ENCODE measurements at regions not wholly inside any gene's neighbourhood (a gene's known extent, or its start where the extent isn't known, plus 50 kb on each side); places are given as distances from the start of the nearest gene placed in this dataset.

- Histone ChIP-seq H4K5ac (ENCODE audit: insufficient read length, low read depth, low read length) (no peak overlapping the region), H3K27me3 (ENCODE audit: insufficient read depth, low read length) (no peaks in the 10 kb centered on the region), H2BK20ac (ENCODE audit: low read depth, low read length, poor library complexity, severe bottlenecking) (no peak overlapping the region), H3K18ac (ENCODE audit: insufficient read length, low read depth, low read length) (no peak overlapping the region), H2AK5ac (ENCODE audit: insufficient read length, low read length) (no peak overlapping the region), H3K79me1 (ENCODE audit: insufficient read depth, low read depth, low read length, poor library complexity, severe bottlenecking) (no peaks in the 10 kb centered on the region), H3K4me2 (ENCODE audit: insufficient read depth, insufficient read length, low read length) (no peak overlapping the region), H2BK5ac (ENCODE audit: insufficient read length, low read length) (no peak overlapping the region), H3K4ac (ENCODE audit: low read depth, low read length) (no peak overlapping the region), H3K9ac (ENCODE audit: extremely low read depth, insufficient read length, low read length) (no peak overlapping the region), H4K8ac (replicated peaks; ENCODE audit: insufficient read length, low read depth, low read length) (no peak overlapping the region), H3K4me1 (ENCODE audit: insufficient read depth, low read length) (0 out of 2 replicates have a peak, but pooled peaks cover 2% of the 10 kb centered on the region), H2BK12ac (ENCODE audit: insufficient read length, low read depth, low read length) (no peak overlapping the region), H3K9me3 (ENCODE audit: control insufficient read depth, low read depth, low read length) (peaks cover 16% of the 10 kb centered on the region), H3K23ac (ENCODE audit: insufficient read length, low read depth, low read length) (no peak overlapping the region), H4K20me1 (ENCODE audit: control insufficient read depth, insufficient read depth, insufficient read length) (no peaks in the 10 kb centered on the region), H3K56ac (ENCODE audit: insufficient read length, low read depth, low read length) (no peak overlapping the region), H4K91ac (ENCODE audit: insufficient read length, low read depth, low read length) (no peak overlapping the region), H3K23me2 (ENCODE audit: insufficient read length, low read depth, low read length, poor library complexity, severe bottlenecking) (peaks cover 5% of the 10 kb centered on the region), H3K14ac (ENCODE audit: insufficient read depth, low read length) (no peak overlapping the region), H3K79me2 (ENCODE audit: insufficient read depth, low read length) (no peaks in the 10 kb centered on the region), H2BK120ac (ENCODE audit: low read depth, low read length, poor library complexity, severe bottlenecking) (no peak overlapping the region), H3K27ac (ENCODE audit: insufficient read length, low read depth, low read length) (no peak overlapping the region), H2AFZ (ENCODE audit: low read length) (no peak overlapping the region), H2BK15ac (ENCODE audit: low read depth, low read length) (no peak overlapping the region), H3T11ph (ENCODE audit: low read length) (no peak overlapping the region)
- Mint-ChIP-seq H3K36me3 (ENCODE audit: insufficient read depth in 1 of 3, low read depth in 3 of 3) (peaks cover 6 to 63% (median 29%) of the 10 kb centered on the region in 3 experiments), H3K4me1 (no peaks in the 10 kb centered on the region), H3K4me3 (no peak overlapping the region), H3K27ac (no peak overlapping the region), H3K27me3 (ENCODE audit: low read depth) (no peaks in the 10 kb centered on the region), H3K9me3 (peaks cover 26 to 27% of the 10 kb centered on the region in 2 experiments)
- no peak for DNase-seq
- TF ChIP-seq, protein P1, sequence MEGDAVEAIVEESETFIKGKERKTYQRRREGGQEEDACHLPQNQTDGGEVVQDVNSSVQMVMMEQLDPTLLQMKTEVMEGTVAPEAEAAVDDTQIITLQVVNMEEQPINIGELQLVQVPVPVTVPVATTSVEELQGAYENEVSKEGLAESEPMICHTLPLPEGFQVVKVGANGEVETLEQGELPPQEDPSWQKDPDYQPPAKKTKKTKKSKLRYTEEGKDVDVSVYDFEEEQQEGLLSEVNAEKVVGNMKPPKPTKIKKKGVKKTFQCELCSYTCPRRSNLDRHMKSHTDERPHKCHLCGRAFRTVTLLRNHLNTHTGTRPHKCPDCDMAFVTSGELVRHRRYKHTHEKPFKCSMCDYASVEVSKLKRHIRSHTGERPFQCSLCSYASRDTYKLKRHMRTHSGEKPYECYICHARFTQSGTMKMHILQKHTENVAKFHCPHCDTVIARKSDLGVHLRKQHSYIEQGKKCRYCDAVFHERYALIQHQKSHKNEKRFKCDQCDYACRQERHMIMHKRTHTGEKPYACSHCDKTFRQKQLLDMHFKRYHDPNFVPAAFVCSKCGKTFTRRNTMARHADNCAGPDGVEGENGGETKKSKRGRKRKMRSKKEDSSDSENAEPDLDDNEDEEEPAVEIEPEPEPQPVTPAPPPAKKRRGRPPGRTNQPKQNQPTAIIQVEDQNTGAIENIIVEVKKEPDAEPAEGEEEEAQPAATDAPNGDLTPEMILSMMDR (conservative IDR thresholded peaks at IDR 0.05) = no peak
- WGBS (ENCODE audit: extremely low coverage, insufficient read length, low lambda C conversion rate) = no CpG with 5 or more reads among the region's 1 CpG
Measured at GRCh38 chr10:6842722-6843121, 262.6 kb upstream of the PRKCQ start.

Measured in H9 (cell line).